ENCODE measurements at regions not wholly inside any gene's neighbourhood (a gene's known extent, or its start where the extent isn't known, plus 50 kb on each side); places are given as distances from the start of the nearest gene placed in this dataset.

GRCh38 chr12:75674393-75674792 lies 163.0 kb upstream of the KRR1 start:
- DNase-seq (ENCODE audit: low spot score), result no peak

- no peak for DNase-seq (ENCODE audit: low spot score)
Observed at GRCh38 chr12:75672200-75672599, 160.8 kb upstream of the KRR1 start.

GRCh38 chr12:75670216-75670615 lies 158.8 kb upstream of the KRR1 start:
- no peak for DNase-seq (ENCODE audit: low spot score)

GRCh38 chr12:75666939-75667334 lies 155.5 kb upstream of the KRR1 start:
- no peak for DNase-seq (ENCODE audit: low spot score)

GRCh38 chr12:75666126-75666938 lies 154.9 kb upstream of the KRR1 start:
- no peak for DNase-seq (ENCODE audit: low spot score)

GRCh38 chr12:75665216-75665615 lies 153.8 kb upstream of the KRR1 start:
- DNase-seq (ENCODE audit: low spot score), result peak; percentile 71

GRCh38 chr12:75662511-75663159 lies 151.2 kb upstream of the KRR1 start:
- no peak for DNase-seq (ENCODE audit: low spot score)

- DNase-seq (ENCODE audit: low spot score), result peak; percentile 42
Observed at GRCh38 chr12:75661908-75662307, 150.5 kb upstream of the KRR1 start.

GRCh38 chr12:75660805-75661404 lies 149.5 kb upstream of the KRR1 start:
- peak; percentile 69 for DNase-seq (ENCODE audit: low spot score)

- peak; percentile 82 for DNase-seq (ENCODE audit: low spot score)
Observed at GRCh38 chr12:75660107-75660530, 148.7 kb upstream of the KRR1 start.

- peak; percentile 87 for DNase-seq (ENCODE audit: low spot score)
Observed at GRCh38 chr12:75658901-75659823, 147.8 kb upstream of the KRR1 start.

- no peak for DNase-seq (ENCODE audit: low spot score)
Observed at GRCh38 chr12:75658286-75658685, 146.9 kb upstream of the KRR1 start.

GRCh38 chr12:75657831-75658230 lies 146.4 kb upstream of the KRR1 start:
- no peak for DNase-seq (ENCODE audit: low spot score)

- peak; percentile 57 for DNase-seq (ENCODE audit: low spot score)
Observed at GRCh38 chr12:75657354-75657753, 145.9 kb upstream of the KRR1 start.

GRCh38 chr12:75656648-75657047 lies 145.2 kb upstream of the KRR1 start:
- peak; percentile 94 for DNase-seq (ENCODE audit: low spot score)

GRCh38 chr12:75656210-75656609 lies 144.8 kb upstream of the KRR1 start:
- no peak for DNase-seq (ENCODE audit: low spot score)

GRCh38 chr12:75655315-75655806 lies 144.0 kb upstream of the KRR1 start:
- DNase-seq (ENCODE audit: low spot score), result no peak

- no peak for DNase-seq (ENCODE audit: low spot score)
Observed at GRCh38 chr12:75651342-75651695, 139.9 kb upstream of the KRR1 start.

- DNase-seq (ENCODE audit: low spot score), result no peak
Observed at GRCh38 chr12:75650595-75651341, 139.4 kb upstream of the KRR1 start.

GRCh38 chr12:75650100-75650499 lies 138.7 kb upstream of the KRR1 start:
- no peak for DNase-seq (ENCODE audit: low spot score)

- DNase-seq (ENCODE audit: low spot score), result no peak
Observed at GRCh38 chr12:75648856-75649255, 137.4 kb upstream of the KRR1 start.

Data from A172 (cell line).